Effector memory CD4-positive, alpha-beta T cell (primary cell): ENCODE measurements at regions not wholly inside any gene's neighbourhood (a gene's known extent, or its start where the extent isn't known, plus 50 kb on each side); places are given as distances from the start of the nearest gene placed in this dataset.

Experiments
- DNase-seq, 3 donors: peaks; one replicate each; pipeline ENCODE4 v3.0.0-alpha.2; 2020
- H3K27ac ChIP-seq: 2 replicates; pipeline ENCODE4 v1.7.0; 2013; ENCODE audit warnings: mild to moderate bottlenecking, low read length, moderate library complexity; ENCODE audit not compliant: insufficient read depth, poor library complexity, severe bottlenecking
- H3K27me3 ChIP-seq: replicated peaks from 2 replicates; pipeline ENCODE4 v1.7.0; 2013; ENCODE audit warnings: mild to moderate bottlenecking, low read length; ENCODE audit not compliant: insufficient read depth, control insufficient read depth, poor library complexity, severe bottlenecking
- H3K36me3 ChIP-seq: 2 replicates; pipeline ENCODE4 v1.7.0; 2013; ENCODE audit warnings: mild to moderate bottlenecking, low read length, moderate library complexity; ENCODE audit not compliant: control insufficient read depth, insufficient read depth
- H3K4me1 ChIP-seq: 2 replicates; pipeline ENCODE4 v1.7.0; 2013; ENCODE audit warnings: low read length, mild to moderate bottlenecking; ENCODE audit not compliant: control insufficient read depth, insufficient read depth, poor library complexity, severe bottlenecking
- H3K4me3 ChIP-seq: 2 replicates; pipeline ENCODE4 v1.7.0; 2013; ENCODE audit warnings: low read length, low read depth, mild to moderate bottlenecking; ENCODE audit not compliant: insufficient read depth, poor library complexity, severe bottlenecking
- H3K9me3 ChIP-seq: 2 replicates; pipeline ENCODE4 v1.7.0; 2013; ENCODE audit warnings: mild to moderate bottlenecking, low read length, moderate library complexity; ENCODE audit not compliant: control insufficient read depth

GRCh38 chr2:147062073-147062472 lies 782.8 kb upstream of the ACVR2A start:
- Histone ChIP-seq H3K9me3 (no peaks in the 10 kb centered on the region), H3K36me3 (no peaks in the 10 kb centered on the region), H3K27me3 (no peaks in the 10 kb centered on the region), H3K27ac (no peak overlapping the region), H3K4me1 (no peaks in the 10 kb centered on the region), H3K4me3 (no peak overlapping the region)
- DNase-seq: no peak

GRCh38 chr2:147061269-147061668 lies 783.6 kb upstream of the ACVR2A start:
- H3K36me3 ChIP-seq: no peaks in the 10 kb centered on the region
- no peaks in the 10 kb centered on the region for H3K27me3 ChIP-seq
- no peak overlapping the region for H3K27ac ChIP-seq
- no peak for DNase-seq
- no peaks in the 10 kb centered on the region for H3K9me3 ChIP-seq
- no peak overlapping the region for H3K4me3 ChIP-seq
- no peaks in the 10 kb centered on the region for H3K4me1 ChIP-seq

- no peaks in the 10 kb centered on the region for H3K4me1 ChIP-seq
- DNase-seq: no peak
- H3K27ac ChIP-seq: no peak overlapping the region
- no peak overlapping the region for H3K4me3 ChIP-seq
- no peaks in the 10 kb centered on the region for H3K36me3 ChIP-seq
- no peaks in the 10 kb centered on the region for H3K9me3 ChIP-seq
- H3K27me3 ChIP-seq: no peaks in the 10 kb centered on the region
Observed at GRCh38 chr2:147057892-147058490, 786.8 kb upstream of the ACVR2A start.

GRCh38 chr2:147051814-147052213 lies 793.0 kb upstream of the ACVR2A start:
- Histone ChIP-seq H3K4me1 (no peaks in the 10 kb centered on the region), H3K27me3 (no peaks in the 10 kb centered on the region), H3K36me3 (no peaks in the 10 kb centered on the region), H3K4me3 (no peak overlapping the region), H3K27ac (no peak overlapping the region), H3K9me3 (no peaks in the 10 kb centered on the region)
- DNase-seq: no peak

- no peak for DNase-seq
- Histone ChIP-seq H3K36me3 (no peaks in the 10 kb centered on the region), H3K27ac (no peak overlapping the region), H3K9me3 (no peaks in the 10 kb centered on the region), H3K4me3 (no peak overlapping the region), H3K4me1 (no peaks in the 10 kb centered on the region), H3K27me3 (no peaks in the 10 kb centered on the region)
Observed at GRCh38 chr2:147051248-147051647, 793.6 kb upstream of the ACVR2A start.

GRCh38 chr2:147049957-147050356 lies 794.9 kb upstream of the ACVR2A start:
- H3K36me3 ChIP-seq: no peaks in the 10 kb centered on the region
- H3K27ac ChIP-seq: no peak overlapping the region
- H3K4me1 ChIP-seq: no peaks in the 10 kb centered on the region
- H3K4me3 ChIP-seq: no peak overlapping the region
- H3K27me3 ChIP-seq: no peaks in the 10 kb centered on the region
- no peaks in the 10 kb centered on the region for H3K9me3 ChIP-seq
- DNase-seq: no peak

GRCh38 chr2:147046473-147046872 lies 798.4 kb upstream of the ACVR2A start:
- Histone ChIP-seq H3K4me3 (no peak overlapping the region), H3K27ac (no peak overlapping the region), H3K9me3 (no peaks in the 10 kb centered on the region), H3K4me1 (no peaks in the 10 kb centered on the region), H3K27me3 (no peaks in the 10 kb centered on the region), H3K36me3 (no peaks in the 10 kb centered on the region)
- DNase-seq: no peak

- no peak overlapping the region for H3K27ac ChIP-seq
- no peaks in the 10 kb centered on the region for H3K36me3 ChIP-seq
- no peaks in the 10 kb centered on the region for H3K27me3 ChIP-seq
- no peaks in the 10 kb centered on the region for H3K4me1 ChIP-seq
- H3K9me3 ChIP-seq: no peaks in the 10 kb centered on the region
- DNase-seq: peak in 2 of 3 donors; percentile 2 to 5
- no peak overlapping the region for H3K4me3 ChIP-seq
Observed at GRCh38 chr2:147045113-147045512, 799.7 kb upstream of the ACVR2A start.

GRCh38 chr2:147041121-147041494 lies 803.7 kb upstream of the ACVR2A start:
- H3K27me3 ChIP-seq: no peaks in the 10 kb centered on the region

GRCh38 chr2:147040298-147041120 lies 804.3 kb upstream of the ACVR2A start:
- Histone ChIP-seq H3K4me3 (no peak overlapping the region), H3K4me1 (no peaks in the 10 kb centered on the region), H3K9me3 (no peaks in the 10 kb centered on the region), H3K36me3 (no peaks in the 10 kb centered on the region), H3K27me3 (no peaks in the 10 kb centered on the region), H3K27ac (no peak overlapping the region)
- DNase-seq: no peak

More at GRCh38 chr2:147041121-147041494, 803.7 kb upstream of the ACVR2A start:
- no peak overlapping the region for H3K27ac ChIP-seq
- H3K4me3 ChIP-seq: no peak overlapping the region
- no peaks in the 10 kb centered on the region for H3K4me1 ChIP-seq
- no peaks in the 10 kb centered on the region for H3K36me3 ChIP-seq
- H3K9me3 ChIP-seq: no peaks in the 10 kb centered on the region
- no peak for DNase-seq
